ENCODE measurements at regions not wholly inside any gene's neighbourhood (a gene's known extent, or its start where the extent isn't known, plus 50 kb on each side); places are given as distances from the start of the nearest gene placed in this dataset.
"Not testable (repeated sequence)": the region's sequence is repeated elsewhere in the genome, so short reads cannot be mapped to it uniquely, and the experiment has no call there.

DNA sequence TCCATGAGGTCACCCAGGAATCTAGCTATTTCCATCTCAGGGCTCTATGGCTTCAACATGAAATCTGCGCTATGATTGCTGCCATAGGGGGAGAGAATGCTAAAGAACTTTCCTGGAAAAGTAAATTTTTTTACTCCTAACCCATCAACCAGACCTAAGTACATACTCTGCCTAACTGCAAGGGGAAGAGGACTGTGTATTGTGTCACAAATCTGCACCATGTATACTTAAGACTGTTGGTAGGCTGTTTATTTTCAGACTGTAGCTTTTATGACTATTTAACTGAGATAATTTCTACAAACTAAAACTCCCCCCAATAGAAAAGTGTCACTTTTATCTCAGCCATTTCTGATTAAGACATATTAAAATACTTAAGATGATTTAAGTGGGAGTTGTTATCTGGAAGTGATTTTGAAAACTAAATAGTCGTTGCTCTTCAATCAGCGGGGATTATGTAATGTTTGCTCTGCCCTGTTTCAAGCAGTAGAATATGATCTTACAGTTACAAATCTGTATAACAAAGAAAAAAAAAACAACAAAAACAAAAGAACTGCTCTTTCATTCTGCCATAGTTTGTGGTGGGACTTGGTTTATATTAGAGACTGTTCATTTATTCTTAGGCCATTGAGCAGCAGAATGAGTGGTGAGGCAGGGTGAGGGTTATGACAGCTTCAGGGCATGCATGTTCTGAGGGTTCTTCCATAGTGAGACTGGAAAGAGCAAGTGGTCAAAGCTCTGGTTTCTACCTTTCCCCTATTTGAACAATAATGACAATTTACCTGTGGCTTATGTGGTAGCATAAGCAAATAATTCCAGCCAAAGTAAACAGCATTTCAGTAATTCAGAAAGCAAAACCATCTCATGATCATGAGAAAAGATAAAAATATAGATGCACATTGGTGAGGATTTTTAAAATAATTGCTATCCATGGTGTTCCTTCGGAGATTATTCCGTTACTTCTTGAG, 126.3 kb upstream of the CEP162 start:
- DNase-seq (ENCODE audit: low spot score) = no peak

DNA sequence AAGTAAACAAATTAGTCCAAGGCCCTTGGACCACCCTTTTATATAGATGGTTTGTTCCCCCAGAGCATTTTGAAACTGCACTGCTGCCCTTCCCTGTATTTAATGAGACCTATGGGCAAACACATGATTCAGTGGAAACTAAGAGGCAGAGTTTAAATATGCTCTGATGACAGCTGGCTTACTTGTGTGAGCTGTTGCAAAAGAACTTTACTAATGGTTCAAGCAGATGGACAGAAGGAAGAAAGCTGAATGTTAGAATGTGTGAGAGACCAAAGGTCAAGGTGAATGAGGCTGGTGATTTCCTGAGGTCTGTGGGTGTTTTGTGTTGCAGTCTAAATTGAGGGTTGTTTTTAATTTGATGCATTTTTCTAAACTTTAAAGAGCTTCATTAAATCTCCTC, 123.0 kb upstream of the CEP162 start:
- no peak for DNase-seq (ENCODE audit: low spot score)

DNA sequence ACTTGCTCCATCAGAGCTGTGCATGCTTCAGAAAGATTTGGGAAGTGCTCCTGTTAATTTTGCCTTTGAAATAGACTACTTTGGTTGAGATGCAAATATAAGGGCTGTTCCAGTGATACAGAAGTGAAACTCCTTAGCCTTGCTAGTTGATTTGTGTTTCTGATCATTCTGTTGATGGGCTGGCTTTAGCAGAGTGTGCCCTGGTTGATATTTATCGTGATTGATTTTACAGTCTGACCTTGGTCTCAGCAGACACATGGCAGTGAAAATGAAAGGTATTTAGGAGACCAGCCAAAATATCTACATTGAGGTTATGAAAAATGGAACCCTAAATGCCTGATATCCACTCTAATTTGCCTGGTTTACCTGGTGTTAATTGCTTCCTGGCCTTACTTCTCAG, 122.1 kb upstream of the CEP162 start:
- no peak for DNase-seq (ENCODE audit: low spot score)

DNA sequence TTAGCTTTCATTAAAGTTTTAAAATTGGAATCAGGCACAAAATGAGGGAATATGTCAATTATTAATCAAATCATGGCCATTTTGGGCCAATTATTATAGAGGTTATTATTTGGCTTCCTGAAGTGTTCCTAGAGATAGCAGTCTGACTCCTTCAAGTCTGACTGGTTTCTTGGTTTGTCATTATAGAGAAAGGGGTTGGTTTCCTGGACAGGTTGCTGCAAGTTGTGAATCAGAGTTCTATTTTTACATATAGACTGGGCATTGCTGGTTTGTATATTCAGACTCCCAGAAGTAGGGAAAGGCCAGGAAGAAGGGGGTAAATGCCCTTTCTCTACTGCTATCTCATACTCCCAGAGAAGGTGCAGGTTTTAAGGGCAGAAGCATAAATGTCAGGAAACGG, 121.4 kb upstream of the CEP162 start:
- DNase-seq (ENCODE audit: low spot score) = no peak

DNA sequence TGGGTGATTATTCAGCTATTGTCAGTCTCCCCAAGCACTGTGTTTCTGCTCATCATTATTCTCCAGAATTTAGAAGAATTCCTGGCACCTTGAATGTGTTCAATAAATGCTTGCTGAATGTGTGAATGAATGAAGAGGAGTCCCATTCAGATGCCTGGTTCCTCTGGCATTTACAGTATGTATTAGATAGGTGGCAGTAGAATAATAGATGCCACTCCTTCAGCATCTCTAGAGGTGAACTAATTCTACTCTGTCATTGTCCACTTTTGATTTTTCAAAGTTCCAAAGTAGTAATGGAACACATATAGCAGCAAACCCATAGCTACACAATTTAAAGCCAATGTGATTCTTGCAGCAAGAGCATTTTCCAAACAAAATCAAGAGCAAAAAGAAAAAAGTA, 118.9 kb upstream of the CEP162 start:
- DNase-seq (ENCODE audit: low spot score) = no peak

DNA sequence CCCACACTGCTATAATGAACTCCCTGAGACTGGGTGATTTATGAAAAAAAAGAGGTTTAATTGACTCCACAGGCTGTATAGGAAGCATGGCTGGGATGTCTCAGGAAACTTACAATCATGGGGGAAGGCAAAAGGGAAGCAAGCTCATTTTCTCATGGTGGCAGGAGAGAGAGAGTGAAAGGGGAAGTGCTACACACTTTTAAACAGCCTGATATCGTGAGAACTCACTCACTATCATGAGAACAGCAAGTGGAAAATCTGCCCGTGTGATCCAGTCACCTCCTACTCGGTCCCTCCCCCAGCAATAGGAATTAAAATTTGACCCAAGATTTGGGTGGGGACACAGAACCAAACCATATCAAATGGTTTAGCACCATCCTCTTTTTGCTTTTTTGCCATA, 116.6 kb upstream of the CEP162 start:
- DNase-seq (ENCODE audit: low spot score) = no peak

DNA sequence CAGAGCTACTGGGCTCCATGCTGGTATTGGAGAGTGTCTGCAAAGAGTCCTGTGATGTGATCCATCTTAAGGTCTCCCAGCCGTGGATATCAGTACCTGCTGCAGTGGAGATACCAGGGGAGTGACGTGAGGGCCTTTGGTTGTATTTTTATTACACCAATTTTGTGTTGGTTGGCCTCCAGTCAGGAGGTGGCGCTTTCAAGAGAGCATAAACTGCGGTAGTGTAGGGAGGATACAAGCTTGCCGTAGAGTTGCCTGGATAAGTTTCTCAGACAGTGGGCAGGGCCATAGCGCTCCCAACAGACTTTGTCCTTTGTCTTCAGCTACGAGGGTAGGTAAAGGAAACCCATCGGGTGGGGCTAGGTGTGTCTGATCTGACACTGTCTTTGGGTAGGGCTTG, 113.0 kb upstream of the CEP162 start:
- no peak for DNase-seq (ENCODE audit: low spot score)

DNA sequence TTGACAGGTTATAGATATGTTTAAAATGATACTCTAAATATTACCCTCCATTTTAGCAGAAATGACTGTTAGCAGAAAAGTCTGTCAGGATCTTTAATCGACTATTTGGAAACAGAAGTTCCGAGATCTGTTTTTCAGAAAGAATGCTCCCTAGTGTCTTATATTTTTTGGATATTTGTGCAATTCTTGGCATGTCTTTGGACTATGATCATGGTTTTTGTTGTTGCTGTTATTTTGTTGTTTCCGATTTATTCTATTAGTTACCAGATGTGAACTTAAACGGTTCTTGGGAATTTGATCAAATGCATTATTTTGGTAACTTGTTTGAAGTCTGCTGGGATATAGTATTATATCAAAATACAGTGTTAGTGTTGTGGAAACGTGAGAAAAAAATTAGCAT, 106.4 kb upstream of the CEP162 start:
- no peak for DNase-seq (ENCODE audit: low spot score)

DNA sequence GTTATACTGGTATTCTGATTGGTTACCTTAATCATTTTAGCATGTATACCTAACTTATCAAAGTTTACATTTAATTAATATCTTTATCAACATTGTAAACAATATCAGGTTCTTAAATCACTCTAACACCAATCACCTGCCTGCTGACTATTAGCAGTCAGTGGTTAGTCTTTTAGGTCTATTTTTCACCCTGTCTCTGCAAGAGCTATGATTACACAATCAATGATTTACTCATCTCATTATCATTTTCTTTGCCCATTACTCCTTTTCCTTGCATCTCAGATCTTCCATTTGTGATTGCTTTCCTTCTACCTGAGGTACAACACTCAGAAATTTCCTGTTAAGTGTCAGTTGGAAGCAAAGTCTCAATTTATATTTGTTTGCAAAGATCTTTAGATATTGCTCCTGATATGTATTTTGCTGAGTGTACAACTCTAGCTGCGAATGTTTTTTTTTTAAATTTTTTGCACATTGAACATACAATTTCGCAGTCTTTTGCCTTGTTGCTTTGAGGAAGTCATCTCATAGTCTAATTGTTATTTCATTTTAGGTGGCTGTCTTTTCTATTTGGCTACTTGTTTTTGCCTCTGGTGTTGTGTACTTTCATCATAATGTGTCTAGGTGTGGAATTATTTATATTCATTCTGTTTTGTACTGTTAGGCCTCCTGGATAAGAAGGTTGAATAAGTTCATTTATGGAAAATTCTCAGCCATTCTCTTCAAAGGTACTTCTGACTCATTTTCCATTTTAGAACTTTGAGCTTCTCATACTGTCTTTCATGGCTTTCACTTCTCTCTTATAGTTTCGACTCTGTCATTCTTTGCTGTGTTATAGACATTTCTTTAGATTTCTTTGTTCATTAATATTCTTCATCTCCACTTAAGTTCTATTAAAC, 104.9 kb upstream of the CEP162 start:
- no peak for DNase-seq (ENCODE audit: low spot score)

DNA sequence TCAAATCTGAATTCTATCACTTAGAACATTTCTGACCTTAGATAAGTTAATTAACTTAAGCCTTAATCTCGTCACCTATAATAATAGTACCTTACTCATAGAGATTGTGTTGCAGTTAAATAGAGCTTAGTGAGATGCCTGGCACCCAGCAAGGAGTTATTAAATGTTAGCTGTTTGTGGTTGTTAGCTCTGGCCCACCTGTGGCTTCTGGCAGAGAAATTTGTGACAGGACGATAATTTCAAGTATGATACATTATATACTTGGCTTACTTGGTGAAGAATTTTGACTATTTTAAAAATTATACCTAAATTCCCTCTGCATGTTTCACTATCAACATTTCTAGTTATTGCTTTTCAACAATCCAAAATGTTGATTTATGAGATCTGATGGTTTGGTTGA, 102.9 kb upstream of the CEP162 start:
- DNase-seq (ENCODE audit: low spot score) = no peak

DNA sequence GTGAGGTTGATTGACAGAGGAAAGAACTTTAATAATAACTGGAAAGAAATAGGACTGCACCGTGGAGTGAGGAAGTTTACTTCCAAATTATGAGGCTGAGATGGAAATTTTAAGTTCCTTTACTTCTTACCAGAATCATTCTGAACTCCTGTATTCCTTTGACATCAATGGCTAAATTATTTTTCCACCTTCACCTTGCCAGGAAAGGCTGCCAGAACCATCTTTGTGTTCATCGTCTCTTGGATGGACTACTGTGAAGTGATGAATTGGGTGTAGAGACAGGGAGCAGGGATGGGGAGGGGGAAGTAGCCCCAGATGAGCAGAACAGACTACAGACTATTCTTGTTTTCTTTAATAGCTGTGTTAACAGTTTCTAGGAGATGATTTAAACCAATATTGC, 102.1 kb upstream of the CEP162 start:
- no peak for DNase-seq (ENCODE audit: low spot score)

DNA sequence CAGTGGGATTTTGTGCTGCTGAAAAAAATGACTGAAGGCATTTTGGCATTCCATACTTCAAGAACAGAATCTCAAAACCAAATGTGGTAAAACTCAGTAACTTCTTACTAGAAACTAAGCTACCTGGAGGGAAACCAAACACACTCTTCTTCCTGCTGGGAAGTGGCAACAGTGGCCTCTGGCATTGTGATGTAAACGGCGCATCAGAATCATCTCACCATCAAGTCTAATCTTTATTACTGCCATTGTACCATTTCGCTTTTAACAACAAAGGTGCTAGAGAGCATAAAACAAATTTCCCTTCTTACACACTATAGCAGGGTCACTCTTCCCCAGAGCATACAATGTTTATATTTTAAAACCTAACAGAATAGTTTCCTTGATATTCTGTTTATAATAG, 101.6 kb upstream of the CEP162 start:
- DNase-seq (ENCODE audit: low spot score) = no peak

DNA sequence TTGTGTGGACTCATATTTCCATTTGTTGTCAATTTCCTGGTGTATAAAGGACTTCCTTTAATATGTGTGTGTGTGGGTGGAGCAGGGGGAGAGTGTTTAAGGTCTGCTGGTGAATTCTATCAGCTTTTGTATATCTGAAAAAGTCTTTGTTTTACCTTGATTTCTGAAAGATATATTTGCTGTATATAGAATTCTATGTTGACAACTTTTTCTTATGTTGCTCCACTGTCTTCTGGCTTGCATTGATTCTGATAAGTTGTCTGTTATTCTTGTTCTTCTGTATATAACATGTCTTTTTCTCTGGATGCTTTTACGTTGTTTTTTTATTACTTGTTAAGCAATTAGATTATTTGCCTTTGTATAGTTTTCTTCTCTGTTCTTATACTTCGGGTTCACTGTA, 90.0 kb upstream of the CEP162 start:
- DNase-seq (ENCODE audit: low spot score) = no peak

DNA sequence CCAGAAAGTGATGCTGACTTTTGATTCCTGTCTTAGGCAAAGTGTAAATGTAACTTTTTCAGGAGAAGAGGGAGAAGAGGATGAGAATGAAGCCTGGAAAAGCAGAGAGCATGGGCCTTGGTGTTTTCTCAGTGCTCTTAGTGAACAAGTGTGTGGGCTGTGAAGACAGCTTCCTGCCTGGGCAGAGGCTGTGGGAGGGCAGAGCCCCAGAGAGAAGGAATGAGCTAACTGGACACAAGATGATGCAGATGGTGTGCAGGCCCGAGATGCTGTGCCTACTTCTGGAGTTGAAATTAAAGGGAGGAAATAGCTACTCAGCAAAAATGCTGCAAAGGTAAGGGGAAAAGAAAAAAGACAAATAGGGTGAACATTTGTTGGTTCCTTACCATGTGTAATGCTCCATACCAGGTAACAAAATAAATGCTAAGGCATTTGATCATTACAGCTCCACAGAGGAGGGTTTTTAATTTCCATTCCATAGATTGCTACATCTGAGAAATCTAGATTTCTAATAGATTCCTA, 87.0 kb upstream of the CEP162 start:
- no peak for DNase-seq (ENCODE audit: low spot score)

DNA sequence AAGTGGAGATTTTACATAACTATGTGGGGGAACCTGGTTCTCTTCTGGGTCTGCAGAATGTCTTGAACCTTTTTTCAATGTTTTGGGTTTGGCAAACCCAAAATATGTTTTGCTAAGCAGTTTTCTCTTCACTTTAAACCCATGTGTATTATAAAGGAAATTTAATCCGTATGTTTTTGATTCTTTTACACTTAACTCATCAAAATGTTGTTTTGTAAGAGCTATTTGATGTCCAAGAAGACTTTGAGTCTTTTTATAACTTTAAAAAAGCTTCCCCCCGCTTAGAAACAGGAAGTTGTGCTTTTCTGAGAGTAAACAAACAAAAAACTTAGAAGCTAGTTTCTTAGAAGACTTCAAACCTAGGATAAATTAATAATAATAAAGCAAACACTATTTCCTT, 81.9 kb upstream of the CEP162 start:
- DNase-seq (ENCODE audit: low spot score) = no peak

DNA sequence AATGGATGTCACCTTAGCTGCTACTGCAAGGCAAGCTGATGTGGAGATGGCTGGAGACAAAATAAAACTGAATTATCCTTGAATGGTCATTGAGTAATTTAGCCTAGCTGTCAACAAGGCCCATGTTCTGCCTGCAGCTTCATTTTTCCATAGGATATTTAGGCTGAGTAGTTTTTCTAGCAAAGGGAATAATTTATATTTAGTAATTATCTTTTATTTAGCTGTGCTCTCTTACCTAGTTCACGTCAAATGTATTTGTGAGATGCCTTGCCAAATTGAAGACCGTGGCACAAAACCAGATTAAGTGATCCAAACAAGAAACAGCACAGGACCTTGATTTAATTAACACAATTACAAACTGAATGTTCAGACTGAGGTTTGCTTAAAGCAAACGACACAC, 77.4 kb upstream of the CEP162 start:
- DNase-seq (ENCODE audit: low spot score) = no peak

DNA sequence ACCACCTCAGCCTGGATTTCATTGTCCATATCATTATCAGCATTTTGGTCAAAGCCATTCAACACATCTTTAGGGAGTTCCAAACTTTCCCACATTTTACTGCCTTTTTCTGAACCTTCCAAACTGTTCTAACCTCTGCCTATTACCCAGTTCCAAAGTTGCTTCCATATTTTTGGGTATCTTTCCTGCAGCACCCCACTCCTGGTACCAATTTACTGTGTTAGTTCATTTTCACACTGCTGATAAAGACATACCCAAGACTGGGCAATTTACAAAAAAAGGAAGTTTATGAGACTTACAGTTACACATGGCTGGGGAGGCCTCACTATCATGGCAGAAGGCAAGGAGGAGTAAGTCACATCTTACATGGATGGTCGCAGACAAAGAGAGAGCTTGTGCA, 63.6 kb upstream of the CEP162 start:
- DNase-seq (ENCODE audit: low spot score) = not testable (repeated sequence)

DNA sequence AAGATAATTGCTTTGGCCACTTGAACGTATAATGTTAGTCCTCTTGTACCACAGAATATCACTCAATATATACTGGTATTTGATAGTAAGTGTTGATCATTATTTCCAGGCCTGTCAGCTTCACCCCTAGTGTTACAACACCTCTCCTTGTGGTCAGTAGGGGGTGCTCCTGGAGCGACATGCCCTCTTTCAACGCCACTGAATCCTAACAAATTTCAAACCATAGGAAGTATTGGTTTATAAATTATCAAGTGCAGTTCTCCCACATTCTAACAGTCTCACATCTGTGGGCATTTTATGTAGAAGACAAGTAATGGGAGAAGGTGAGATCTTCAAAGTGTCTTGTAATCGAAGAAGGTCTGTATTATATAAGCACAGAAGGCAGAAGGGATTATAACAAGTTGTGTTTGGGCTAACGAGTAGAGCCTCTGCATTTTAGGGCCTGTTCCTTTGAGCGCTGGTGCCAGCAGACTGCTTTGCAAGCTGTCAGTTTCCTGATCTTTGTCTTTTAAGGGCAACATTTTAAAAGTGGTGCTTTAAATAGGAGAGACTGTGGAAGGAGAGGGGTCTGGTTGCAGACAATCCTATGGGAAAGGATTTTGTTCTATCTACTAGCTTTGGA, 57.1 kb upstream of the CEP162 start:
- DNase-seq (ENCODE audit: low spot score) = peak; percentile 2

DNA sequence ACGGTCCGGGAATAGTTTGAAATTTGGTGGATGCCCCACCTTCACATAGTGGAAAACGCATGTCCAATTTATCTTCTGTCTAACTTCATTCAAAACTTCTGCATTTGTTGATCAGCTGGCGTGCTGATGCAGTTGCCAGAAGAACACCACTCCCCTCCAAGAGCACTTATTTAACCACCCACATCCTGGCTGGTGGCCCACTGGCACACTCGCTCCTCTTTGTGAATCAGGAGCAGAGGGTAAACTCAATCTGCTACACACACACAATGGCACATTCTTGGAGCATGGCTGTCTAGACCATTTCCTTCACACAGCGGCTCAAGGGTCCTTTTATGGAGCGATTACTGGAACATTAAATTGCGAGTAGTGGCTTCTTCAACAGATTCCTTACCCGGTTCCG, 55.1 kb upstream of the CEP162 start:
- no peak for DNase-seq (ENCODE audit: low spot score)

DNA sequence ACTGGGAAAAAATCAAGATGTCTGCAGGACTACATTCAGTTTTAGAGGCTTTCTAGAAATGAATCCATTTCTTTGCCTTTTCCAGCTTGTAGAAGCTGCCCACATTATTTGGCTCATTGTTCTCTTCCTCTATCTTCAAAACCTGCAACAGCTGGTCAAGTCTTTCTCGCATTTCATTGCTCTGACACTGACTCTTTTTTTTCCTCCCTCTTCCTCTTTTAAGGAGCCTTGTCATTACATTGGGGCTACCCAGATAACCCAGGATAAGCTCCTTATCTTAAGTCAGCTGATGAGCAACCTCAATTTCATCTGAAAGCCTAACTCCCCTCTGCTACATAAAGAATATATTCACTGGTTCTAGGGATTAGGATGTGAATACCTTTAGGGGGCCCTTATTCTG, 53.2 kb upstream of the CEP162 start:
- no peak for DNase-seq (ENCODE audit: low spot score)

DNA sequence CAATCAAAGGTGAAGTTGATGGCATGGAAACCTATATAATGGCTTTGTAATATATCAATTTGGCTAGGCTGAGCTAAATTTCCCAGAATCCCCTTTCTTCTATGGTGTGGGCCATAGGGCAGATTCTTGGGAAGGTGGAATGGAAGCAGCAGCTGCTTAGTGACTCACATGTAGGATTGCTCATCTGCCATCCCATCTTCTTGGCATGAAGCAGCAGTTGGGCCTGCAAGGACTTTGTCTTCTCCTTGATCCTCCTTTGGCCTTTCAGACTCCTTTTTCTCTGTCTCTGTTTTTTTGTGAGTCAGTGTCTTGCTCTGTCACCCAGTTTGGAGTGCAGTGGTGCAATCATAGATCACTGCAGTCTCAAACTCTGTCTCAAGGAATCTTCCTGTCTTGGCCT, 52.6 kb upstream of the CEP162 start:
- no peak for DNase-seq (ENCODE audit: low spot score)

DNA sequence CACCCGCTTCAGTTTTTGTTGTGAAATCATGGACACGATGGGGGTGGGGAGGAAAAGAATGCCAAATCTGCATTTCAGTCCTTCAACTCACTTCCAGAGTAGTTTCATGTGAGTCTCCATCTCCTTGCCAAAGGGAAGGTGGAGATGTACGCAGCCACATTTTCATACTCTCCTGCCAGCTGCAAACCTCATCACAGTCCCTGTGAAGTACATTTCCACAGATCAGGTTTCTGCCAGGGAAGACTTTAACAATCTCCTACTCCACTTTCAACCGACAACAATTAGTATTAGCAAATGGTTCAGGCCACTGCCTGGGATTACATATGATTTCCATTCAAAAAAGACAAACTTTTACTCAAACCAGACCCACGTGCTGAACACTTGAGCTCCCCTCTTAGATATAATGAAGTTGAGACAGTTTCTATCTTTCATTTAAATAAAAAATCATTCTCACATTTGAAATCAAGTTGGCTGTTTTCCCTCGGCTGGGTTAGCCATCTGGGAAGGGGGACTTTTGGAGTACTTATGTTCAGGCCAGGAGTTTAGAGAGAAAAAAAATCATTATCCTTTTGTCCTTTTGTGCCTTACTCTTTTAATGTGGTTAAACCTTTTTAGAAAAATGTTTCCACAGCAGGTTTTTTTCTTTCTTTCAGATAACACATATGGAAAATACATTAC, 51.0 kb upstream of the CEP162 start:
- DNase-seq (ENCODE audit: low spot score) = no peak
